H1 (cell line): ENCODE measurements at regions not wholly inside any gene's neighbourhood (a gene's known extent, or its start where the extent isn't known, plus 50 kb on each side); places are given as distances from the start of the nearest gene placed in this dataset.

Experiments used
- CTCF ChIA-PET: fragments of 300-600 bp; sonication (Branson Sonifier 250); formaldehyde crosslinking; loops from one replicate; lab custom pipeline; 2021; ENCODE audit not compliant: partially characterized antibody; lab: Charles Lee
- POLR2A ChIA-PET: fragments of 300-600 bp; sonication (Branson Sonifier 250); formaldehyde crosslinking; loops from one replicate; lab custom pipeline; 2021; ENCODE audit warnings: inconsistent platforms; ENCODE audit not compliant: partially characterized antibody; lab: Charles Lee
- DNase-seq, 2 experiments: peaks; one replicate each; pipeline versions ENCODE4 v3.0.0 to v3.0.0-alpha.2; 2010 to 2022; ENCODE audit warnings: low spot score in 2 of 2, low read depth in 1 of 2, mixed read lengths in 1 of 2
- FAIRE-seq: peaks from 2 replicates; lab custom pipeline; 2011; peaks lifted over from hg19 to GRCh38; lab: Jason Lieb, UNC
- H2AFZ ChIP-seq: 2 replicates; pipeline ENCODE4 v1.8.1; 2012; ENCODE audit warnings: low read length, inconsistent platforms
- H2AK5ac ChIP-seq: 2 replicates; pipeline ENCODE4 v1.6.1; 2013; ENCODE audit warnings: low read depth, low read length
- H2BK120ac ChIP-seq: replicated peaks from 2 replicates; pipeline ENCODE3; 2013; ENCODE audit warnings: low read depth, low read length, inconsistent platforms
- H2BK12ac ChIP-seq: 2 replicates; pipeline ENCODE4 v1.6.1; 2013; ENCODE audit warnings: low read depth, low read length
- H2BK15ac ChIP-seq: 2 replicates; pipeline ENCODE4 v1.6.1; 2013; ENCODE audit warnings: low read length
- H2BK20ac ChIP-seq: 2 replicates; pipeline ENCODE4 v1.6.1; 2013; ENCODE audit warnings: low read length
- H2BK5ac ChIP-seq: 2 replicates; pipeline ENCODE4 v1.6.1; 2013; ENCODE audit warnings: low read depth, low read length
- H3K14ac ChIP-seq: 2 replicates; pipeline ENCODE4 v1.6.1; 2013; ENCODE audit warnings: inconsistent platforms; ENCODE audit not compliant: insufficient read length
- H3K18ac ChIP-seq: 2 replicates; pipeline ENCODE4 v1.6.1; 2013; ENCODE audit warnings: low read length; ENCODE audit errors: extremely low read depth
- H3K23ac ChIP-seq: 2 replicates; pipeline ENCODE4 v1.6.1; 2013; ENCODE audit warnings: inconsistent platforms; ENCODE audit not compliant: insufficient read length
- H3K23me2 ChIP-seq: 2 replicates; pipeline ENCODE4 v1.6.1; 2013; ENCODE audit warnings: low read depth, low read length
- H3K27ac ChIP-seq: 2 replicates; pipeline ENCODE4 v1.6.1; 2011; ENCODE audit warnings: low read depth, low read length, inconsistent platforms
- H3K27me3 ChIP-seq, 4 experiments: replicated peaks in 1 of 4; 1 replicate in 1 of 4; 2 replicates in 3 of 4; pipeline versions ENCODE4 v1.6.1 to v1.8.1; 2011 to 2013; ENCODE audit warnings: low read length in 3 of 4, mild to moderate bottlenecking in 3 of 4, inconsistent platforms in 2 of 4, mixed read lengths in 2 of 4, moderate library complexity in 1 of 4; ENCODE audit not compliant: control insufficient read depth in 3 of 4, insufficient read depth in 3 of 4; ENCODE audit errors: extremely low read depth in 1 of 4
- H3K36me3 ChIP-seq, 4 experiments: 2 replicates each; pipeline versions ENCODE4 v1.6.1 to v1.8.1; 2011 to 2013; ENCODE audit warnings: mild to moderate bottlenecking in 4 of 4, low read length in 3 of 4, moderate library complexity in 2 of 4, control low read depth in 1 of 4, inconsistent platforms in 1 of 4; ENCODE audit not compliant: insufficient read depth in 4 of 4, control insufficient read depth in 2 of 4
- H3K4ac ChIP-seq: replicated peaks from 2 replicates; pipeline ENCODE3; 2013; ENCODE audit warnings: low read length, low read depth, mixed read lengths, inconsistent platforms; ENCODE audit not compliant: insufficient read length
- H3K4me1 ChIP-seq, 4 experiments: replicated peaks in 1 of 4; 1 replicate in 1 of 4; 2 replicates in 3 of 4; pipeline versions ENCODE4 v1.6.1 to v1.8.1; 2011 to 2013; ENCODE audit warnings: low read length in 3 of 4, inconsistent platforms in 2 of 4, mixed read lengths in 1 of 4; ENCODE audit not compliant: insufficient read depth in 4 of 4, control insufficient read depth in 3 of 4
- H3K4me2 ChIP-seq, 2 experiments: 2 replicates each; pipeline versions ENCODE4 v1.6.1 to v1.8.1; 2011 to 2013; ENCODE audit warnings: low read depth in 2 of 2, low read length in 2 of 2, control low read depth in 1 of 2, inconsistent platforms in 1 of 2, mild to moderate bottlenecking in 1 of 2; ENCODE audit not compliant: insufficient read depth in 1 of 2
- H3K4me3 ChIP-seq, 4 experiments: fragments of 200-600, 300-600 bp in 1 of 4; sonication (generic), shearing (Covaris generic), sonication (Bioruptor Twin) in 1 of 4; 2 replicates each; pipeline versions ENCODE4 v1.5.1 to v1.8.1; 2011 to 2016; ENCODE audit warnings: low read length in 4 of 4, low read depth in 3 of 4, control low read depth in 2 of 4, inconsistent platforms in 2 of 4, mild to moderate bottlenecking in 2 of 4, mixed read lengths in 1 of 4, moderate library complexity in 1 of 4; ENCODE audit not compliant: insufficient read depth in 2 of 4; ENCODE audit errors: extremely low read depth in 1 of 4
- H3K56ac ChIP-seq: replicated peaks from 2 replicates; pipeline ENCODE3; 2013; ENCODE audit warnings: low read depth, mild to moderate bottlenecking, mixed read lengths, low read length, inconsistent platforms; ENCODE audit not compliant: insufficient read length
- H3K79me1 ChIP-seq: 2 replicates; pipeline ENCODE4 v1.6.1; 2013; ENCODE audit warnings: low read depth, low read length, control low read depth
- H3K79me2 ChIP-seq, 2 experiments: 2 replicates each; pipeline versions ENCODE4 v1.6.1 to v1.8.1; 2012 to 2013; ENCODE audit warnings: low read length in 2 of 2, mild to moderate bottlenecking in 2 of 2, inconsistent platforms in 1 of 2; ENCODE audit not compliant: insufficient read depth in 2 of 2, control insufficient read depth in 1 of 2
- H3K9ac ChIP-seq, 4 experiments: replicated peaks in 1 of 4; 1 replicate in 1 of 4; 2 replicates in 3 of 4; pipeline versions ENCODE4 v1.6.1 to v1.8.1; 2011 to 2013; ENCODE audit warnings: low read depth in 3 of 4, low read length in 3 of 4, control low read depth in 2 of 4, mild to moderate bottlenecking in 2 of 4, moderate library complexity in 2 of 4, inconsistent platforms in 1 of 4; ENCODE audit errors: extremely low read depth in 1 of 4
- H3K9me3 ChIP-seq, 2 experiments: 2 replicates each; pipeline versions ENCODE4 v1.6.1 to v1.8.1; 2012 to 2013; ENCODE audit warnings: mild to moderate bottlenecking in 2 of 2, moderate library complexity in 2 of 2, control low read depth in 1 of 2, inconsistent platforms in 1 of 2, low read depth in 1 of 2, low read length in 1 of 2, mixed read lengths in 1 of 2; ENCODE audit not compliant: insufficient read depth in 2 of 2
- H4K20me1 ChIP-seq, 2 experiments: replicated peaks in 1 of 2; 2 replicates each; pipeline versions ENCODE3 to v1.8.1; 2011 to 2013; ENCODE audit warnings: inconsistent platforms in 2 of 2, low read length in 2 of 2, mild to moderate bottlenecking in 1 of 2; ENCODE audit not compliant: insufficient read depth in 2 of 2, control insufficient read depth in 1 of 2
- H4K5ac ChIP-seq: 2 replicates; pipeline ENCODE4 v1.6.1; 2013; ENCODE audit warnings: low read length, low read depth, mixed read lengths, inconsistent platforms; ENCODE audit not compliant: insufficient read length
- H4K8ac ChIP-seq: 2 replicates; pipeline ENCODE4 v1.8.0; 2013; ENCODE audit warnings: mild to moderate bottlenecking, moderate library complexity, low read length, inconsistent platforms; ENCODE audit not compliant: insufficient read depth; ENCODE audit errors: extremely low read depth
- H4K91ac ChIP-seq: replicated peaks from 2 replicates; pipeline ENCODE3; 2013; ENCODE audit warnings: low read length, mixed read lengths, inconsistent platforms; ENCODE audit not compliant: insufficient read length
- E2F6 ChIP-seq: IDR thresholded peaks from 2 replicates; pipeline ENCODE4 v1.6.1; 2012; ENCODE audit warnings: inconsistent platforms
- POU5F1 ChIP-seq: IDR thresholded peaks from 2 replicates; pipeline ENCODE4 v1.6.1; 2011; ENCODE audit warnings: low read depth, mild to moderate bottlenecking, low read length, moderate library complexity
- SAP30 ChIP-seq: fragments of 300-600 bp; sonication (generic); IDR thresholded peaks from 2 replicates; pipeline ENCODE4 v1.7.1; 2012; ENCODE audit warnings: low read length, moderate library complexity, mild to moderate bottlenecking, inconsistent platforms; ENCODE audit not compliant: insufficient read depth, insufficient replicate concordance
- SUZ12 ChIP-seq: fragments of 200-600 bp; sonication (generic); IDR thresholded peaks from 2 replicates; pipeline ENCODE4 v1.6.1; 2012; ENCODE audit warnings: mild to moderate bottlenecking, inconsistent platforms, low read length, moderate library complexity, mixed read lengths
- WGBS, 2 experiments: shearing (Covaris generic) in 1 of 2; methylation state at CpG; one replicate each; pipeline versions ENCODE4 v1.1.6 to v1.1.7; 2013 to 2015; ENCODE audit warnings: low lambda C conversion rate in 2 of 2, mixed read lengths in 2 of 2, inconsistent platforms in 1 of 2, low coverage in 1 of 2, missing lambda C conversion rate in 1 of 2; ENCODE audit not compliant: insufficient replicate concordance in 2 of 2, insufficient coverage in 1 of 2, insufficient read length in 1 of 2; ENCODE audit errors: extremely low coverage in 1 of 2, missing lambda C conversion rate in 1 of 2; 5-methylcytosine and 5-hydroxymethylcytosine counted together
- TF ChIP-seq, protein P1 (sequence below): IDR thresholded peaks from 2 replicates; pipeline ENCODE4 v1.6.1; 2012; ENCODE audit warnings: low read length, inconsistent platforms

DNA sequence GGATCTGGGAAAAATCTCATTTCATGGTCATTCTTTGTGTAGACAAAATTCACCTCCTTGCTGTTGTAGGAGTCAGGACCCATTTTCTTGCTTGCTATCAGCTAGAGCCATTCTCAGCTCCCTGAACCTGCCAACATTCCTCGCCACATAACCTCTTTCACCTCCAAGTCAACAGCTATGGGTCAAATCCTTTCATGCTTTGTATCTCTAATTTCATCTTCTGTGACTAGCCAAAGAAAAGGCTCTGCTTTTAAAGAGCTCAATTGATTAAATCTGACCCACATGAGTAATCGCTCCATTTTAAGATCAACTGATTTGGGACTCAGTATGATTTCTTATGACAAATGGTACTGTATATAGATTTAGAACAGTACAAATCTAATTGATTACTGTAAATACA lies 89.2 kb upstream of the FOXG1 start:
- no peak overlapping the region for H3K27ac ChIP-seq
- TF ChIP-seq POU5F1 (no peak), E2F6 (no peak), SUZ12 (no peak), SAP30 (no peak)
- TF ChIP-seq, protein P1, sequence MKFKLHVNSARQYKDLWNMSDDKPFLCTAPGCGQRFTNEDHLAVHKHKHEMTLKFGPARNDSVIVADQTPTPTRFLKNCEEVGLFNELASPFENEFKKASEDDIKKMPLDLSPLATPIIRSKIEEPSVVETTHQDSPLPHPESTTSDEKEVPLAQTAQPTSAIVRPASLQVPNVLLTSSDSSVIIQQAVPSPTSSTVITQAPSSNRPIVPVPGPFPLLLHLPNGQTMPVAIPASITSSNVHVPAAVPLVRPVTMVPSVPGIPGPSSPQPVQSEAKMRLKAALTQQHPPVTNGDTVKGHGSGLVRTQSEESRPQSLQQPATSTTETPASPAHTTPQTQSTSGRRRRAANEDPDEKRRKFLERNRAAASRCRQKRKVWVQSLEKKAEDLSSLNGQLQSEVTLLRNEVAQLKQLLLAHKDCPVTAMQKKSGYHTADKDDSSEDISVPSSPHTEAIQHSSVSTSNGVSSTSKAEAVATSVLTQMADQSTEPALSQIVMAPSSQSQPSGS, result no peak
- TF ChIP-seq, all 59 proteins: peak for 0
- Histone ChIP-seq H3K4me1 (no peaks in the 10 kb centered on the region), H2BK120ac (no peak overlapping the region), H3K9me3 (no peaks in the 10 kb centered on the region), H2BK5ac (no peak overlapping the region), H3K4ac (no peak overlapping the region), H3K18ac (no peak overlapping the region), H3K14ac (no peak overlapping the region), H3K23ac (no peak overlapping the region), H2AK5ac (no peak overlapping the region), H3K23me2 (no peaks in the 10 kb centered on the region), H4K8ac (no peak overlapping the region), H4K5ac (no peak overlapping the region), H3K36me3 (no peaks in the 10 kb centered on the region), H3K4me3 (no peak overlapping the region), H2BK20ac (no peak overlapping the region), H3K79me1 (no peaks in the 10 kb centered on the region), H3K79me2 (no peaks in the 10 kb centered on the region), H4K91ac (no peak overlapping the region), H3K9ac (no peak overlapping the region), H3K27me3 (no peaks in the 10 kb centered on the region), H2AFZ (0 out of 2 replicates have a peak overlapping the region, but pooled peaks have one; percentile 2), H3K4me2 (no peak overlapping the region), H2BK12ac (no peak overlapping the region), H3K56ac (no peak overlapping the region), H2BK15ac (no peak overlapping the region), H4K20me1 (no peaks in the 10 kb centered on the region)
- DNase-seq (no peak), FAIRE-seq (peak; percentile 48)
- ChIA-PET POLR2A (no interaction called here), CTCF (interaction anchor here (1.2 kb wide), 1 partner anchor 19 kb away, joined by 3 read pairs; no protein-coding TSS in a partner anchor)
- WGBS, 2 experiments, result 83% methylated on average over 2 of the region's 2 CpGs; no CpG with 5 or more reads in 1 of the 2 experiments
